ENCODE measurements at regions not wholly inside any gene's neighbourhood (a gene's known extent, or its start where the extent isn't known, plus 50 kb on each side); places are given as distances from the start of the nearest gene placed in this dataset.

DNA sequence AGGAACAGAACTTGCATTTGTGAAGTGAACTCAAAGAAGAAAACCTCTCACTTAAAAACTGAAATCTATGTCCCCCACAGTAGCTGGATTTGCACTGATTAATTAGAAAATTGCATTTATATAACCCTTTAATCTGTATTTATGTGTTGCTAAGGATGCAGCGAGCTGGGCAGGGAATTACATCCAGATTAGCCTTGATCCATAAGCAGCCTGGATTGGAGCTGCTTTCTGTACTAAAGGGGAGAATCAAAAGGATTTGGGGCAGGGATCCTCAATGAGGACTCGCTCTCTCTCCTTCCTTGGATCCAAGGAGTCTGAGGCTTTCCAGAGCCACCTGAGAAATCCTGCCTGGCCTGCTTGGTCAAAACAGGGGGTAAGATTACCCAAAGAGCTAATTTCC lies 125.9 kb downstream of the TLE3 start:
- H3K27ac ChIP-seq, result no peak overlapping the region
- no peak for DNase-seq (ENCODE audit: extremely low spot score in 2 of 2)
- intact Hi-C loops (cut with DNase I), result no loop called here
- TF ChIP-seq POLR2A (IDR thresholded peaks at IDR 0.05) (no peak), POLR2AphosphoS5 (IDR thresholded peaks at IDR 0.05; ENCODE audit: insufficient read depth in 1 of 2, low read depth in 1 of 2) (no peak)
- TF ChIP-seq, protein P1, sequence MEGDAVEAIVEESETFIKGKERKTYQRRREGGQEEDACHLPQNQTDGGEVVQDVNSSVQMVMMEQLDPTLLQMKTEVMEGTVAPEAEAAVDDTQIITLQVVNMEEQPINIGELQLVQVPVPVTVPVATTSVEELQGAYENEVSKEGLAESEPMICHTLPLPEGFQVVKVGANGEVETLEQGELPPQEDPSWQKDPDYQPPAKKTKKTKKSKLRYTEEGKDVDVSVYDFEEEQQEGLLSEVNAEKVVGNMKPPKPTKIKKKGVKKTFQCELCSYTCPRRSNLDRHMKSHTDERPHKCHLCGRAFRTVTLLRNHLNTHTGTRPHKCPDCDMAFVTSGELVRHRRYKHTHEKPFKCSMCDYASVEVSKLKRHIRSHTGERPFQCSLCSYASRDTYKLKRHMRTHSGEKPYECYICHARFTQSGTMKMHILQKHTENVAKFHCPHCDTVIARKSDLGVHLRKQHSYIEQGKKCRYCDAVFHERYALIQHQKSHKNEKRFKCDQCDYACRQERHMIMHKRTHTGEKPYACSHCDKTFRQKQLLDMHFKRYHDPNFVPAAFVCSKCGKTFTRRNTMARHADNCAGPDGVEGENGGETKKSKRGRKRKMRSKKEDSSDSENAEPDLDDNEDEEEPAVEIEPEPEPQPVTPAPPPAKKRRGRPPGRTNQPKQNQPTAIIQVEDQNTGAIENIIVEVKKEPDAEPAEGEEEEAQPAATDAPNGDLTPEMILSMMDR (IDR thresholded peaks at IDR 0.05), result no peak
- no peaks in the 10 kb centered on the region for H3K27me3 ChIP-seq
- H3K36me3 ChIP-seq, result no peaks in the 10 kb centered on the region
- no peak overlapping the region for H3K4me3 ChIP-seq
- no peaks in the 10 kb centered on the region for H3K9me3 ChIP-seq
- no peaks in the 10 kb centered on the region for H3K4me1 ChIP-seq

DNA sequence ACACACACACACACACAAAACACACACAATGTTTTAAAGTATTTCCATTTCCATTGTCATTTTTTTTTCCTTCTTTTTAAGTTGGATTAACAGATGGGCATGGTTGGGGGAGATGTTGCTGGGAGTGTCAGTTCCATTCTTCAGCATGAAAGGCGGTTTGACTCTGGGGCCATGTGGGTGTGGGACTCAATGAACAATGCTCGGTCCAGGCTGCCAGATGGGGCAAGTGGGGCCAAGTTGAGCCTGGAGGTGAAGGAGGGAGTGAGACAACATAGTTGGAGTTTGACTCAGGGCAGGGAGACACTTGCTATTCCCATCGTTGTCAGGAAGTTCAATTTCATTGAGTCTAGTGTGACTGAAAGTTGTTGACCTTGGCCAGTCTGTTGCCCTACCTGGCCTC lies 125.3 kb downstream of the TLE3 start:
- no peaks in the 10 kb centered on the region for H3K27me3 ChIP-seq
- TF ChIP-seq, protein P1 (IDR thresholded peaks at IDR 0.05), result no peak
- TF ChIP-seq POLR2AphosphoS5 (IDR thresholded peaks at IDR 0.05; ENCODE audit: insufficient read depth in 1 of 2, low read depth in 1 of 2) (no peak), POLR2A (IDR thresholded peaks at IDR 0.05) (no peak)
- DNase-seq (ENCODE audit: extremely low spot score in 2 of 2), result no peak

DNA sequence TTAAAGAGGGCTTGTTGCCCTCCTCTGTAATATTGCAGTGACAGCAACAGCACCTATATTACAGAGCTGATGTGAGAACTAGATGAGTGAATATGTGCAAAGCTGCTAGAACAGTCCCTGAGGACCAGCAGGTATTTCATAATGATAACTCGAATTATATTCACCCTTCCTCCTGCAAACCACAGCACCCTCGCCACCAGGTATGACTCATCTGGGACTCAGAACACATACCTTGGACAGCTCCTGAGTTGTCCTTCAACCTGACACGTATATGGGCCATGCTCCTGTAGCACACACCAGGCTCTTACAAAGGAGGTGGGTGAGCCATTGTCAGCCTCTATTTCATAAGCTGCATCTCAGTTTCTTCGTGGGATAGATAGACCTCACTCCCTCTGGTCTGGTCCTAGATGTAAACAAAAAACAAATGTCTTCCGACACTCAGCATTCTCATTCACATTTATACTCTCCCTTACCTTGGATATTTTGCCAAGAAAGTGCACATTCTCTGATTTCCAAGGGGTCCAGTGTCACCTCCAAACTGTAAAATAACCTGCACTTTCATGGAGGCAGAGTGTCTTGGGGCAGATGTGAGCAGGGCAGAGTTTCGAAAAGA lies 124.5 kb downstream of the TLE3 start:
- H3K4me3 ChIP-seq, result no peak overlapping the region
- no peaks in the 10 kb centered on the region for H3K36me3 ChIP-seq
- intact Hi-C loops (cut with DNase I), result no loop called here
- no peaks in the 10 kb centered on the region for H3K27me3 ChIP-seq
- TF ChIP-seq POLR2A (IDR thresholded peaks at IDR 0.05) (no peak), POLR2AphosphoS5 (IDR thresholded peaks at IDR 0.05; ENCODE audit: insufficient read depth in 1 of 2, low read depth in 1 of 2) (no peak)
- TF ChIP-seq, protein P1 (IDR thresholded peaks at IDR 0.05), result no peak
- no peaks in the 10 kb centered on the region for H3K9me3 ChIP-seq
- DNase-seq (ENCODE audit: extremely low spot score in 2 of 2), result peak in 1 of 2 donors; percentile 52
- no peaks in the 10 kb centered on the region for H3K4me1 ChIP-seq
- no peak overlapping the region for H3K27ac ChIP-seq

More for the DNA sequence above, 125.3 kb downstream of the TLE3 start:
- Histone ChIP-seq H3K4me3 (no peak overlapping the region), H3K4me1 (no peaks in the 10 kb centered on the region), H3K36me3 (no peaks in the 10 kb centered on the region), H3K27ac (no peak overlapping the region), H3K9me3 (no peaks in the 10 kb centered on the region)
- intact Hi-C loops (cut with DNase I), result no loop called here

- H3K27ac ChIP-seq, result no peak overlapping the region
- TF ChIP-seq, protein P1 (IDR thresholded peaks at IDR 0.05), result no peak
- no peak for TF ChIP-seq POLR2A (IDR thresholded peaks at IDR 0.05)
- no peak for TF ChIP-seq POLR2AphosphoS5 (IDR thresholded peaks at IDR 0.05; ENCODE audit: insufficient read depth in 1 of 2, low read depth in 1 of 2)
- no peaks in the 10 kb centered on the region for H3K27me3 ChIP-seq
- DNase-seq (ENCODE audit: extremely low spot score in 2 of 2), result no peak
- H3K36me3 ChIP-seq, result no peaks in the 10 kb centered on the region
- H3K9me3 ChIP-seq, result no peaks in the 10 kb centered on the region
- intact Hi-C loops (cut with DNase I), result no loop called here
- no peak overlapping the region for H3K4me3 ChIP-seq
- H3K4me1 ChIP-seq, result no peaks in the 10 kb centered on the region
Observed at GRCh38 chr15:69973880-69974279, 123.8 kb downstream of the TLE3 start.

DNA sequence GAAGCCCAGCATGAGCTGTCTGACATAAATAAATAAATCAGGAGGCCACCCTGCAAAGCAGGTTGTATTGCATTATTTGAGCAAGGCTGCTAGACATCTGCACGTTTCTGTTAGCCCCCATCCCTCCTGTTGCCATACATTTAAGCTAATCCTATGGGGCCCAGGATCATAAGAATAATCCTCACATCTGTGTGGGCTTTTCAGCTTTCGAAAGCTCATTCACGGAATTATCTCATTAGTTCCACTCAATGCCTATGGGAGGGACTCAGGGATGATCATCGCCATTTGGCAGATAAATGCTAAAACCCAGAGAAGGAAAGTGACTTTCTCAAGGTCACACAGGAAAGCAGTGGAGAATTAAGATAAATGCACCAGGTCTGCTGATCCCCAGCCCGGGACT lies 123.4 kb downstream of the TLE3 start:
- intact Hi-C loops (cut with DNase I), result no loop called here
- no peak overlapping the region for H3K27ac ChIP-seq
- H3K4me3 ChIP-seq, result no peak overlapping the region
- H3K4me1 ChIP-seq, result no peaks in the 10 kb centered on the region
- TF ChIP-seq, protein P1 (IDR thresholded peaks at IDR 0.05), result no peak
- no peak for TF ChIP-seq POLR2A (IDR thresholded peaks at IDR 0.05)
- TF ChIP-seq POLR2AphosphoS5 (IDR thresholded peaks at IDR 0.05; ENCODE audit: insufficient read depth in 1 of 2, low read depth in 1 of 2), result no peak
- DNase-seq (ENCODE audit: extremely low spot score in 2 of 2), result no peak
- no peaks in the 10 kb centered on the region for H3K27me3 ChIP-seq
- H3K36me3 ChIP-seq, result no peaks in the 10 kb centered on the region
- no peaks in the 10 kb centered on the region for H3K9me3 ChIP-seq

Data from vagina (tissue), 2 donors.